Mucosa of rectum (tissue), 2 donors: ENCODE measurements at regions not wholly inside any gene's neighbourhood (a gene's known extent, or its start where the extent isn't known, plus 50 kb on each side); places are given as distances from the start of the nearest gene placed in this dataset.

Source experiments
- H3K27ac ChIP-seq, 2 donors: one replicate each; pipeline ENCODE4 v1.7.0; 2013; ENCODE audit warnings: inconsistent platforms in 2 of 2, low read depth in 2 of 2, low read length in 2 of 2
- H3K27me3 ChIP-seq, 2 donors: one replicate each; pipeline ENCODE4 v1.7.0; 2013; ENCODE audit warnings: low read length in 2 of 2; ENCODE audit not compliant: control insufficient read depth in 2 of 2, insufficient read depth in 2 of 2
- H3K36me3 ChIP-seq, 2 donors: one replicate each; pipeline ENCODE4 v1.7.0; 2013; ENCODE audit warnings: low read length in 2 of 2; ENCODE audit not compliant: control insufficient read depth in 2 of 2, insufficient read depth in 2 of 2
- H3K4me1 ChIP-seq, 2 donors: one replicate each; pipeline ENCODE4 v1.7.0; 2013; ENCODE audit warnings: low read length in 2 of 2, mild to moderate bottlenecking in 1 of 2; ENCODE audit not compliant: control insufficient read depth in 2 of 2, insufficient read depth in 2 of 2
- H3K4me3 ChIP-seq, 2 donors: one replicate each; pipeline ENCODE4 v1.7.0; 2013; ENCODE audit warnings: low read length in 2 of 2
- H3K9ac ChIP-seq, 2 donors: one replicate each; pipeline ENCODE4 v1.7.0; 2013; ENCODE audit warnings: low read length in 2 of 2, low read depth in 1 of 2, mild to moderate bottlenecking in 1 of 2
- H3K9me3 ChIP-seq, 2 donors: one replicate each; pipeline ENCODE4 v1.7.0; 2013; ENCODE audit warnings: low read length in 2 of 2; ENCODE audit not compliant: control insufficient read depth in 2 of 2
- donor health status: healthy.
- donor health status: Normal muscosa, but diverticular disease.

DNA sequence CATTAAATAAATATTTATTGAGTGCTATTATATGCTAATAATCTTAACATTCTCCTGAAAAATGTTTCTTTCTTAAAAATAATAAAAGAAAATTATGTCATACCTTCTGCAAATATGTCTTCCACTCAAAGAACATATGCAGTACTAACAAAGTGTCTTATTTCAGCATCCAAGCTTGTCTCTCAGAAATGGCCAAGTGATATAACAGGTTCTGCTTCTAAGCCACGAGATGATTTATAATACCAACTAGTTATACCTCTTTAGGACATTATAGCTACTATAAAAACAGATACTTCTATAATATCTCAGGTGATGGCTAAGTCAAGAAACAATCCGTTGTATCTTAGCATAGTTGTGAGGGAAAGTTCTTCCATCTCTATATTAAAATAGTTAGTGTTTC is 128.1 kb upstream of the ARID2 start:
- no peaks in the 10 kb centered on the region for H3K27me3 ChIP-seq
- no peaks in the 10 kb centered on the region for H3K4me1 ChIP-seq
- no peak overlapping the region for H3K9ac ChIP-seq
- H3K36me3 ChIP-seq, result no peaks in the 10 kb centered on the region
- H3K9me3 ChIP-seq, result no peaks in the 10 kb centered on the region
- H3K27ac ChIP-seq, result no peak overlapping the region
- H3K4me3 ChIP-seq, result no peak overlapping the region

- no peaks in the 10 kb centered on the region for H3K36me3 ChIP-seq
- no peak overlapping the region for H3K4me3 ChIP-seq
- H3K9me3 ChIP-seq, result no peaks in the 10 kb centered on the region
- no peak overlapping the region for H3K9ac ChIP-seq
- no peaks in the 10 kb centered on the region for H3K27me3 ChIP-seq
- H3K4me1 ChIP-seq, result no peaks in the 10 kb centered on the region
- H3K27ac ChIP-seq, result no peak overlapping the region
Measured at GRCh38 chr12:45601888-45602287, 127.6 kb upstream of the ARID2 start.

DNA sequence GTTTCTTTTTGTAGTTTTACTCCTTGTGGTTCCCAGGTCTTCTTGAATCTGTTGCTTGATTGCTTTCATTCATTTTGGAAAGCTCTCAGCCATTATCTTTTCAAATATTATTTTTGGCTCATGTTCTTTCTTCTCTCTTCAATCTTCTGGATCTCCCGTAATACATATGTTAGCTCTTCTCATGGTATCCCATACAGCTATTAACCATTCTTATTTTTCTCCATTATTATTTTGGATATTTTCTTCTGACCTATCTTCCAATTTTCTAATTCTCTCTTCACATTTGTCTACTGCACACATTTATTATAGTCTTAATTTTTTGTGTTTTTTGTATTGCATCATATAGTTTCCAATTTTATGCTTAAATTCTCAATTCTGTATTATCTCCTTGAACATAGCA is 123.9 kb upstream of the ARID2 start:
- H3K4me1 ChIP-seq, result no peaks in the 10 kb centered on the region
- H3K27ac ChIP-seq, result no peak overlapping the region
- no peaks in the 10 kb centered on the region for H3K36me3 ChIP-seq
- H3K9me3 ChIP-seq, result no peaks in the 10 kb centered on the region
- no peaks in the 10 kb centered on the region for H3K27me3 ChIP-seq
- no peak overlapping the region for H3K9ac ChIP-seq
- H3K4me3 ChIP-seq, result no peak overlapping the region

DNA sequence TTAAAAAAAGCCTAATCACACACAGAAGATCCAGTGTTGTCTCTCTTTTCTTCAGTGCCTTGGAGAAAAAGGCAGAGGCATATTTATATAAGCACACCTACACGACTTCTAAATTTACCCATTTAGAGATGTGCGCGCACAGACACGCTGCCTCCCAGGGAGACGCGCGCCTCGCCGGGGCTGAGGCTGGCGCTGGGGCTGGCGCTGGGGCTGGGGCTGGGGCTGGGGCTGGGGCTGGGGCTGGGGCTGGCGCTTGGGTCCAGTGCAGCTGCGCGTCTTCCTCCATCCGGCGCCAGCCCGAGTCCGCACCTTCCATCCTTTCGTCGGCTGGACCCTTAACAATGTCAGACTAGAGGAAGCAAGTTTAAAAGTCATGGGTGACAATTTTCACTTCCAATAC is 118.4 kb upstream of the ARID2 start:
- Histone ChIP-seq H3K27me3 (no peaks in the 10 kb centered on the region), H3K9me3 (no peaks in the 10 kb centered on the region), H3K4me1 (no peaks in the 10 kb centered on the region), H3K27ac (no peak overlapping the region), H3K9ac (no peak overlapping the region), H3K36me3 (no peaks in the 10 kb centered on the region), H3K4me3 (no peak overlapping the region)

- Histone ChIP-seq H3K4me1 (no peaks in the 10 kb centered on the region), H3K36me3 (no peaks in the 10 kb centered on the region), H3K9me3 (no peaks in the 10 kb centered on the region), H3K27ac (no peak overlapping the region), H3K27me3 (no peaks in the 10 kb centered on the region), H3K9ac (no peak overlapping the region), H3K4me3 (no peak overlapping the region)
Measured at GRCh38 chr12:45611495-45611894, 118.0 kb upstream of the ARID2 start.

GRCh38 chr12:45612044-45612794 is 117.3 kb upstream of the ARID2 start:
- H3K27me3 ChIP-seq, result no peaks in the 10 kb centered on the region
- no peaks in the 10 kb centered on the region for H3K36me3 ChIP-seq
- H3K9ac ChIP-seq, result no peak overlapping the region
- no peak overlapping the region for H3K4me3 ChIP-seq
- H3K4me1 ChIP-seq, result no peaks in the 10 kb centered on the region
- H3K9me3 ChIP-seq, result no peaks in the 10 kb centered on the region
- H3K27ac ChIP-seq, result no peak overlapping the region

GRCh38 chr12:45613296-45613695 is 116.2 kb upstream of the ARID2 start:
- no peak overlapping the region for H3K27ac ChIP-seq
- H3K4me1 ChIP-seq, result no peaks in the 10 kb centered on the region
- no peaks in the 10 kb centered on the region for H3K36me3 ChIP-seq
- no peak overlapping the region for H3K4me3 ChIP-seq
- no peak overlapping the region for H3K9ac ChIP-seq
- no peaks in the 10 kb centered on the region for H3K9me3 ChIP-seq
- no peaks in the 10 kb centered on the region for H3K27me3 ChIP-seq

DNA sequence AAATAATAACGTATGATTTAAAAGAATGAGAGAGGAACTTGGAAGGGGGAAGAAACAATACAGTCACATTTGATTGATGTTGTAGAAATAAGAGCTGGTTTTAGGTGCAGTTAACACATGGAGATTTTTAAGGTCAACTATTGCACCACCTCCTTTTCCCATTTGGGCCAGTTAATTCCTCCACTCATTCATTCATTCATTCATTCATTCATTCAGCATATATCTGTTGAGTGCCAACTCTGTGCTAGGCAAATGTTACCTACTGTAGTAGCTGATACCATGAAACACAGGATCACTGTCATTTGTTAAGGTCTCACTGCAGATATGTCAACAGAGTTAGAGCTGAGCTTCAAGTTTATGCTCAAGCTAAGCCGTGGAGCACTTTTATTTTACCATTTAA is 115.7 kb upstream of the ARID2 start:
- Histone ChIP-seq H3K36me3 (no peaks in the 10 kb centered on the region), H3K27me3 (no peaks in the 10 kb centered on the region), H3K4me3 (no peak overlapping the region), H3K4me1 (no peaks in the 10 kb centered on the region), H3K9me3 (no peaks in the 10 kb centered on the region), H3K27ac (no peak overlapping the region), H3K9ac (no peak overlapping the region)

GRCh38 chr12:45615268-45615667 is 114.2 kb upstream of the ARID2 start:
- Histone ChIP-seq H3K9ac (no peak overlapping the region), H3K4me3 (no peak overlapping the region), H3K4me1 (no peaks in the 10 kb centered on the region), H3K9me3 (no peaks in the 10 kb centered on the region), H3K36me3 (no peaks in the 10 kb centered on the region), H3K27ac (no peak overlapping the region), H3K27me3 (no peaks in the 10 kb centered on the region)

- no peak overlapping the region for H3K27ac ChIP-seq
- H3K9me3 ChIP-seq, result no peaks in the 10 kb centered on the region
- H3K36me3 ChIP-seq, result no peaks in the 10 kb centered on the region
- H3K4me1 ChIP-seq, result no peaks in the 10 kb centered on the region
- no peaks in the 10 kb centered on the region for H3K27me3 ChIP-seq
- no peak overlapping the region for H3K9ac ChIP-seq
- H3K4me3 ChIP-seq, result no peak overlapping the region
Measured at GRCh38 chr12:45619736-45620135, 109.8 kb upstream of the ARID2 start.

DNA sequence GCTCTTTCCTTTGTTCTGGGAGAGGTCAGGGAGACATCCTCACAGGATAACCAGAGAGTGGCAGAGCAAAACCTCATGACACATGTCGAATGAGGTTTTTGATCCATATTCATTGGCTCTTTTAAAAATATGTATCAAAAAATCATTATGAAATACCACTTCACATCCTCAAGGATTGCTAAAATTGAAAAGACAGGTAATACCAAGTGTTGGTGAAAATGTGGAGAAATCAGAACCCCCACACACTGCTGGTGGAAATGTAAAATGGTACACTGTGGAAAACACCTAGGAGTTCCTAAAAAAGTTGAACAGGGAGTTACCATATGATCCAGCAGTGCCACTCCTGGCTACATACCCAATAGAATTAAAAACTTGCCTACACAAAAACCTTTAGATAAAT is 107.8 kb upstream of the ARID2 start:
- Histone ChIP-seq H3K9me3 (no peaks in the 10 kb centered on the region), H3K36me3 (no peaks in the 10 kb centered on the region), H3K9ac (no peak overlapping the region), H3K4me1 (no peaks in the 10 kb centered on the region), H3K27me3 (no peaks in the 10 kb centered on the region), H3K4me3 (no peak overlapping the region), H3K27ac (no peak overlapping the region)
